Neural cell (in vitro differentiated cells): ENCODE measurements at regions not wholly inside any gene's neighbourhood (a gene's known extent, or its start where the extent isn't known, plus 50 kb on each side); places are given as distances from the start of the nearest gene placed in this dataset.

Experiments
- H2AFZ ChIP-seq: fragments of 200-600, 300-800 bp; sonication (generic), shearing (Covaris generic); 2 replicates; pipeline ENCODE4 v1.6.0; 2014; ENCODE audit warnings: low read depth, mild to moderate bottlenecking, antibody characterized with exemption, low read length, moderate library complexity
- H3F3A ChIP-seq: fragments of 200-600 bp; shearing (Covaris generic); 2 replicates; pipeline ENCODE4 v1.6.1; 2016; ENCODE audit warnings: mild to moderate bottlenecking, moderate library complexity, mixed read lengths, antibody characterized with exemption, low read length; ENCODE audit not compliant: insufficient read depth, poor library complexity, severe bottlenecking
- H3K27ac ChIP-seq: fragments of 200-600, 300-800 bp; sonication (generic), shearing (Covaris generic); 2 replicates; pipeline ENCODE4 v1.5.1; 2014; ENCODE audit warnings: mild to moderate bottlenecking, low read length, moderate library complexity
- H3K27me3 ChIP-seq: fragments of 300-800, 200-600 bp; sonication (generic), shearing (Covaris generic); 2 replicates; pipeline ENCODE4 v1.6.0; 2014; ENCODE audit warnings: mild to moderate bottlenecking, low read depth, low read length, moderate library complexity; ENCODE audit not compliant: insufficient read depth
- H3K36me3 ChIP-seq: fragments of 300-800, 200-600 bp; sonication (generic), shearing (Covaris generic); 2 replicates; pipeline ENCODE4 v1.5.1; 2014; ENCODE audit warnings: mild to moderate bottlenecking, antibody characterized with exemption, low read length, moderate library complexity; ENCODE audit not compliant: insufficient read depth
- H3K4me2 ChIP-seq: fragments of 300-800, 200-600 bp; sonication (generic), shearing (Covaris generic); 2 replicates; pipeline ENCODE4 v1.6.0; 2014; ENCODE audit warnings: mild to moderate bottlenecking, low read length
- H3K4me3 ChIP-seq: fragments of 300-800, 200-600 bp; sonication (generic), shearing (Covaris generic); 2 replicates; pipeline ENCODE4 v1.5.1; 2014; ENCODE audit warnings: mild to moderate bottlenecking, low read length, moderate library complexity
- H3K79me2 ChIP-seq: fragments of 200-600 bp; shearing (Covaris generic); replicated peaks from 2 replicates; pipeline ENCODE4 v1.6.0; 2014; ENCODE audit warnings: mild to moderate bottlenecking, low read length, moderate library complexity; ENCODE audit not compliant: insufficient read depth
- H3K9ac ChIP-seq: fragments of 300-800, 200-600 bp; sonication (generic), shearing (Covaris generic); 2 replicates; pipeline ENCODE4 v1.6.1; 2016; ENCODE audit warnings: mild to moderate bottlenecking, low read length, mixed read lengths
- H3K9me2 ChIP-seq: fragments of 200-600 bp; shearing (Covaris generic); 2 replicates; pipeline ENCODE4 v1.6.1; 2016; ENCODE audit warnings: mild to moderate bottlenecking, low read length, mixed read lengths; ENCODE audit not compliant: insufficient read depth
- H3K9me3 ChIP-seq: fragments of 200-600, 300-800 bp; sonication (generic), shearing (Covaris generic); 2 replicates; pipeline ENCODE4 v1.6.1; 2016; ENCODE audit warnings: mild to moderate bottlenecking, mixed run types, low read length, moderate library complexity, mixed read lengths
- H4K20me1 ChIP-seq: fragments of 200-600 bp; shearing (Covaris generic); 2 replicates; pipeline ENCODE4 v1.6.1; 2016; ENCODE audit warnings: mild to moderate bottlenecking, mixed run types; ENCODE audit not compliant: insufficient read depth
- EP300 ChIP-seq: fragments of 450-650 bp; conservative IDR thresholded peaks from 2 replicates; pipeline ENCODE4 v1.6.1; 2014; ENCODE audit warnings: antibody characterized with exemption, mild to moderate bottlenecking, moderate library complexity; ENCODE audit not compliant: poor library complexity, severe bottlenecking
- EZH2 ChIP-seq: fragments of 200-600, 300-800 bp; shearing (Covaris generic), sonication (generic); IDR thresholded peaks from 2 replicates; pipeline ENCODE4 v1.6.1; 2014; ENCODE audit warnings: antibody characterized with exemption, low read length, borderline replicate concordance, mild to moderate bottlenecking; ENCODE audit not compliant: insufficient read depth, poor library complexity, severe bottlenecking
- MXI1 ChIP-seq: fragments of 450-650 bp; conservative IDR thresholded peaks from 2 replicates; pipeline ENCODE4 v1.6.1; 2014; ENCODE audit warnings: antibody characterized with exemption, mild to moderate bottlenecking; ENCODE audit not compliant: poor library complexity, severe bottlenecking
- POLR2AphosphoS5 ChIP-seq: IDR thresholded peaks from 2 replicates; pipeline ENCODE4 v1.6.1; 2012
- RAD21 ChIP-seq: fragments of 450-650 bp; conservative IDR thresholded peaks from 2 replicates; pipeline ENCODE4 v1.6.1; 2014; ENCODE audit warnings: antibody characterized with exemption, mild to moderate bottlenecking, moderate library complexity
- REST ChIP-seq: IDR thresholded peaks from 2 replicates; pipeline ENCODE4 v1.6.1; 2012; ENCODE audit warnings: borderline replicate concordance
- SMC3 ChIP-seq: fragments of 450-650 bp; conservative IDR thresholded peaks from 2 replicates; pipeline ENCODE4 v1.6.1; 2014; ENCODE audit warnings: antibody characterized with exemption, mild to moderate bottlenecking, moderate library complexity; ENCODE audit not compliant: poor library complexity
- TAF1 ChIP-seq: IDR thresholded peaks from 2 replicates; pipeline ENCODE4 v1.6.1; 2012; ENCODE audit warnings: low read depth
- TF ChIP-seq, protein P1 (sequence below): fragments of 450-650 bp; IDR thresholded peaks from 2 replicates; pipeline ENCODE4 v1.5.1; 2014; ENCODE audit warnings: antibody characterized with exemption, mild to moderate bottlenecking, moderate library complexity; ENCODE audit not compliant: poor library complexity, severe bottlenecking

GRCh38 chrX:69038188-69038587 lies 127.1 kb downstream of the PJA1 start:
- Histone ChIP-seq H3K79me2 (no peaks in the 10 kb centered on the region), H3K9me3 (no peaks in the 10 kb centered on the region), H2AFZ (no peak overlapping the region), H4K20me1 (no peaks in the 10 kb centered on the region), H3K27me3 (no peaks in the 10 kb centered on the region), H3K4me3 (no peak overlapping the region), H3K9me2 (no peaks in the 10 kb centered on the region), H3K27ac (no peak overlapping the region), H3K36me3 (no peaks in the 10 kb centered on the region), H3K9ac (no peak overlapping the region), H3K4me2 (no peak overlapping the region), H3F3A (no peaks in the 10 kb centered on the region)
- TF ChIP-seq EZH2 (no peak), POLR2AphosphoS5 (no peak), MXI1 (no peak), REST (no peak), TAF1 (no peak), EP300 (no peak)
- TF ChIP-seq, protein P1, sequence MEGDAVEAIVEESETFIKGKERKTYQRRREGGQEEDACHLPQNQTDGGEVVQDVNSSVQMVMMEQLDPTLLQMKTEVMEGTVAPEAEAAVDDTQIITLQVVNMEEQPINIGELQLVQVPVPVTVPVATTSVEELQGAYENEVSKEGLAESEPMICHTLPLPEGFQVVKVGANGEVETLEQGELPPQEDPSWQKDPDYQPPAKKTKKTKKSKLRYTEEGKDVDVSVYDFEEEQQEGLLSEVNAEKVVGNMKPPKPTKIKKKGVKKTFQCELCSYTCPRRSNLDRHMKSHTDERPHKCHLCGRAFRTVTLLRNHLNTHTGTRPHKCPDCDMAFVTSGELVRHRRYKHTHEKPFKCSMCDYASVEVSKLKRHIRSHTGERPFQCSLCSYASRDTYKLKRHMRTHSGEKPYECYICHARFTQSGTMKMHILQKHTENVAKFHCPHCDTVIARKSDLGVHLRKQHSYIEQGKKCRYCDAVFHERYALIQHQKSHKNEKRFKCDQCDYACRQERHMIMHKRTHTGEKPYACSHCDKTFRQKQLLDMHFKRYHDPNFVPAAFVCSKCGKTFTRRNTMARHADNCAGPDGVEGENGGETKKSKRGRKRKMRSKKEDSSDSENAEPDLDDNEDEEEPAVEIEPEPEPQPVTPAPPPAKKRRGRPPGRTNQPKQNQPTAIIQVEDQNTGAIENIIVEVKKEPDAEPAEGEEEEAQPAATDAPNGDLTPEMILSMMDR, result no peak

DNA sequence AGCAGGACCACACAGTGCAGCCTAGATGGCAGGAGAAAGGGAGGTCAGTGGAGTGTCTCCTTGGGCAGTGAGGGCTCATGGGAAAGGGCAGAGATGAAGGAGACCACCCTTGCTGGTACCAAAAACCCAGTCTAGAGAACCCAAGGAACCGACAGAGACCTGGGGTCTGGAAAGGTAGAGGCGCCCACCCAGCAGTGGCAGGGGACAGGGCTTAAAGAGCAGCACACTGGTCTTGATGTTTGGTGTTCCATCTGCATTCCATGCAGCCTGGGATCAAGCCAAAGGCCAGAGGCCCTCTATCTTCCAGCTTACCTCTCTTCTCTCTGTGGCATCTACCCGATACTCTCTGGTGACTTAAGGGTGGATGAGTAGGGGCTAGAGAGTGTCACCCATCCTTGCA lies 127.5 kb downstream of the PJA1 start:
- Histone ChIP-seq H3K36me3 (no peaks in the 10 kb centered on the region), H3K4me2 (no peak overlapping the region), H4K20me1 (no peaks in the 10 kb centered on the region), H3F3A (no peaks in the 10 kb centered on the region), H3K4me3 (no peak overlapping the region), H2AFZ (no peak overlapping the region), H3K9me2 (no peaks in the 10 kb centered on the region), H3K79me2 (no peaks in the 10 kb centered on the region), H3K27me3 (no peaks in the 10 kb centered on the region), H3K27ac (no peak overlapping the region), H3K9me3 (no peaks in the 10 kb centered on the region), H3K9ac (no peak overlapping the region)
- no peak for TF ChIP-seq MXI1
- TF ChIP-seq POLR2AphosphoS5, result no peak
- no peak for TF ChIP-seq EP300
- no peak for TF ChIP-seq RAD21
- TF ChIP-seq, protein P1, result no peak
- no peak for TF ChIP-seq REST
- TF ChIP-seq TAF1, result no peak
- TF ChIP-seq EZH2, result no peak
- TF ChIP-seq SMC3, result no peak
